BLaER1 (cell line): ENCODE measurements at regions not wholly inside any gene's neighbourhood (a gene's known extent, or its start where the extent isn't known, plus 50 kb on each side); places are given as distances from the start of the nearest gene placed in this dataset.

Source experiments
- H3K27ac ChIP-seq: shearing (Covaris generic); formaldehyde crosslinking; 2 replicates; pipeline ENCODE4 v1.8.1; 2022
- H3K27me3 ChIP-seq: shearing (Covaris generic); formaldehyde crosslinking; 2 replicates; pipeline ENCODE4 v1.8.1; 2022
- H3K36me3 ChIP-seq: shearing (Covaris generic); formaldehyde crosslinking; 2 replicates; pipeline ENCODE4 v1.8.1; 2022
- H3K4me1 ChIP-seq: shearing (Covaris generic); formaldehyde crosslinking; 2 replicates; pipeline ENCODE4 v1.8.1; 2022
- H3K4me2 ChIP-seq: shearing (Covaris generic); formaldehyde crosslinking; 2 replicates; pipeline ENCODE4 v1.8.1; 2022
- H3K4me3 ChIP-seq: shearing (Covaris generic); formaldehyde crosslinking; 2 replicates; pipeline ENCODE4 v1.8.1; 2022
- H3K9ac ChIP-seq: shearing (Covaris generic); formaldehyde crosslinking; 2 replicates; pipeline ENCODE4 v1.8.1; 2022
- H3K9me3 ChIP-seq: shearing (Covaris generic); formaldehyde crosslinking; 2 replicates; pipeline ENCODE4 v1.8.1; 2022
- H4K20me1 ChIP-seq: shearing (Covaris generic); formaldehyde crosslinking; 2 replicates; pipeline ENCODE4 v1.8.1; 2022
- Cebpa-rat ChIP-seq: shearing (Covaris generic); IDR thresholded peaks from 2 replicates; pipeline ENCODE4 v1.8.1; 2022

GRCh38 chr6:140182821-140183220, 808.4 kb upstream of the CITED2 start:
- H3K36me3 ChIP-seq: no peaks in the 10 kb centered on the region
- H4K20me1 ChIP-seq: no peaks in the 10 kb centered on the region
- H3K9me3 ChIP-seq: no peaks in the 10 kb centered on the region
- no peak for TF ChIP-seq Cebpa-rat
- H3K9ac ChIP-seq: no peak overlapping the region
- H3K27ac ChIP-seq: no peak overlapping the region
- no peak overlapping the region for H3K4me2 ChIP-seq
- no peak overlapping the region for H3K4me3 ChIP-seq
- H3K27me3 ChIP-seq: no peaks in the 10 kb centered on the region
- no peaks in the 10 kb centered on the region for H3K4me1 ChIP-seq

- H3K27me3 ChIP-seq: no peaks in the 10 kb centered on the region
- H3K9me3 ChIP-seq: no peaks in the 10 kb centered on the region
- TF ChIP-seq Cebpa-rat: no peak
- no peak overlapping the region for H3K4me2 ChIP-seq
- no peaks in the 10 kb centered on the region for H3K4me1 ChIP-seq
- H3K4me3 ChIP-seq: no peak overlapping the region
- no peaks in the 10 kb centered on the region for H4K20me1 ChIP-seq
- H3K36me3 ChIP-seq: no peaks in the 10 kb centered on the region
- no peak overlapping the region for H3K9ac ChIP-seq
- no peak overlapping the region for H3K27ac ChIP-seq
Observed at GRCh38 chr6:140181876-140182275, 807.4 kb upstream of the CITED2 start.

GRCh38 chr6:140180306-140180705, 805.9 kb upstream of the CITED2 start:
- Histone ChIP-seq H3K9me3 (no peaks in the 10 kb centered on the region), H3K4me1 (no peaks in the 10 kb centered on the region), H3K4me3 (no peak overlapping the region), H4K20me1 (no peaks in the 10 kb centered on the region), H3K9ac (no peak overlapping the region), H3K4me2 (no peak overlapping the region), H3K27ac (no peak overlapping the region), H3K27me3 (no peaks in the 10 kb centered on the region), H3K36me3 (no peaks in the 10 kb centered on the region)
- TF ChIP-seq Cebpa-rat: no peak

GRCh38 chr6:140178935-140179334, 804.5 kb upstream of the CITED2 start:
- H3K27ac ChIP-seq: no peak overlapping the region
- H3K4me3 ChIP-seq: no peak overlapping the region
- H4K20me1 ChIP-seq: no peaks in the 10 kb centered on the region
- no peak overlapping the region for H3K9ac ChIP-seq
- H3K9me3 ChIP-seq: no peaks in the 10 kb centered on the region
- H3K4me1 ChIP-seq: no peaks in the 10 kb centered on the region
- no peak for TF ChIP-seq Cebpa-rat
- H3K4me2 ChIP-seq: no peak overlapping the region
- H3K36me3 ChIP-seq: no peaks in the 10 kb centered on the region
- H3K27me3 ChIP-seq: no peaks in the 10 kb centered on the region

- Histone ChIP-seq H3K4me3 (no peak overlapping the region), H3K9me3 (no peaks in the 10 kb centered on the region), H3K27ac (no peak overlapping the region), H3K27me3 (no peaks in the 10 kb centered on the region), H3K36me3 (no peaks in the 10 kb centered on the region), H3K4me2 (no peak overlapping the region), H3K9ac (no peak overlapping the region), H4K20me1 (no peaks in the 10 kb centered on the region), H3K4me1 (no peaks in the 10 kb centered on the region)
- TF ChIP-seq Cebpa-rat: no peak
Observed at GRCh38 chr6:140178520-140178919, 804.1 kb upstream of the CITED2 start.

- no peak overlapping the region for H3K4me2 ChIP-seq
- no peak overlapping the region for H3K27ac ChIP-seq
- H3K9me3 ChIP-seq: peaks cover 6% of the 10 kb centered on the region
- H3K4me3 ChIP-seq: no peak overlapping the region
- no peak overlapping the region for H3K9ac ChIP-seq
- H3K4me1 ChIP-seq: no peaks in the 10 kb centered on the region
- no peaks in the 10 kb centered on the region for H3K27me3 ChIP-seq
- no peaks in the 10 kb centered on the region for H3K36me3 ChIP-seq
- TF ChIP-seq Cebpa-rat: no peak
- H4K20me1 ChIP-seq: no peaks in the 10 kb centered on the region
Observed at GRCh38 chr6:140176306-140176705, 801.9 kb upstream of the CITED2 start.

GRCh38 chr6:140175486-140175885, 801.0 kb upstream of the CITED2 start:
- Histone ChIP-seq H3K4me3 (no peak overlapping the region), H3K36me3 (no peaks in the 10 kb centered on the region), H3K27ac (no peak overlapping the region), H3K9ac (no peak overlapping the region), H4K20me1 (no peaks in the 10 kb centered on the region), H3K9me3 (peaks cover 6% of the 10 kb centered on the region), H3K27me3 (no peaks in the 10 kb centered on the region), H3K4me2 (no peak overlapping the region), H3K4me1 (no peaks in the 10 kb centered on the region)
- TF ChIP-seq Cebpa-rat: no peak

- Histone ChIP-seq H3K27me3 (no peaks in the 10 kb centered on the region), H4K20me1 (no peaks in the 10 kb centered on the region), H3K9ac (no peak overlapping the region), H3K36me3 (no peaks in the 10 kb centered on the region), H3K4me3 (no peak overlapping the region), H3K4me1 (no peaks in the 10 kb centered on the region), H3K9me3 (peaks cover 6% of the 10 kb centered on the region), H3K27ac (no peak overlapping the region), H3K4me2 (no peak overlapping the region)
- no peak for TF ChIP-seq Cebpa-rat
Observed at GRCh38 chr6:140174524-140174923, 800.1 kb upstream of the CITED2 start.

- Histone ChIP-seq H3K27ac (no peak overlapping the region), H4K20me1 (no peaks in the 10 kb centered on the region), H3K9ac (no peak overlapping the region), H3K4me3 (no peak overlapping the region), H3K9me3 (peaks cover 6% of the 10 kb centered on the region), H3K4me1 (no peaks in the 10 kb centered on the region), H3K27me3 (no peaks in the 10 kb centered on the region), H3K4me2 (no peak overlapping the region), H3K36me3 (no peaks in the 10 kb centered on the region)
- TF ChIP-seq Cebpa-rat: no peak
Observed at GRCh38 chr6:140168365-140168764, 793.9 kb upstream of the CITED2 start.

- H3K4me1 ChIP-seq: no peaks in the 10 kb centered on the region
- no peak overlapping the region for H3K4me3 ChIP-seq
- H3K27me3 ChIP-seq: no peaks in the 10 kb centered on the region
- no peak overlapping the region for H3K4me2 ChIP-seq
- no peak overlapping the region for H3K9ac ChIP-seq
- H3K36me3 ChIP-seq: no peaks in the 10 kb centered on the region
- H4K20me1 ChIP-seq: no peaks in the 10 kb centered on the region
- no peak overlapping the region for H3K27ac ChIP-seq
- no peak for TF ChIP-seq Cebpa-rat
- H3K9me3 ChIP-seq: no peaks in the 10 kb centered on the region
Observed at GRCh38 chr6:140160909-140161308, 786.5 kb upstream of the CITED2 start.

GRCh38 chr6:140160494-140160893, 786.0 kb upstream of the CITED2 start:
- Histone ChIP-seq H3K9me3 (no peaks in the 10 kb centered on the region), H4K20me1 (no peaks in the 10 kb centered on the region), H3K4me3 (no peak overlapping the region), H3K4me2 (no peak overlapping the region), H3K4me1 (no peaks in the 10 kb centered on the region), H3K27me3 (no peaks in the 10 kb centered on the region), H3K27ac (no peak overlapping the region), H3K36me3 (no peaks in the 10 kb centered on the region), H3K9ac (no peak overlapping the region)
- TF ChIP-seq Cebpa-rat: no peak
